ENCODE measurements at regions not wholly inside any gene's neighbourhood (a gene's known extent, or its start where the extent isn't known, plus 50 kb on each side); places are given as distances from the start of the nearest gene placed in this dataset.

DNA sequence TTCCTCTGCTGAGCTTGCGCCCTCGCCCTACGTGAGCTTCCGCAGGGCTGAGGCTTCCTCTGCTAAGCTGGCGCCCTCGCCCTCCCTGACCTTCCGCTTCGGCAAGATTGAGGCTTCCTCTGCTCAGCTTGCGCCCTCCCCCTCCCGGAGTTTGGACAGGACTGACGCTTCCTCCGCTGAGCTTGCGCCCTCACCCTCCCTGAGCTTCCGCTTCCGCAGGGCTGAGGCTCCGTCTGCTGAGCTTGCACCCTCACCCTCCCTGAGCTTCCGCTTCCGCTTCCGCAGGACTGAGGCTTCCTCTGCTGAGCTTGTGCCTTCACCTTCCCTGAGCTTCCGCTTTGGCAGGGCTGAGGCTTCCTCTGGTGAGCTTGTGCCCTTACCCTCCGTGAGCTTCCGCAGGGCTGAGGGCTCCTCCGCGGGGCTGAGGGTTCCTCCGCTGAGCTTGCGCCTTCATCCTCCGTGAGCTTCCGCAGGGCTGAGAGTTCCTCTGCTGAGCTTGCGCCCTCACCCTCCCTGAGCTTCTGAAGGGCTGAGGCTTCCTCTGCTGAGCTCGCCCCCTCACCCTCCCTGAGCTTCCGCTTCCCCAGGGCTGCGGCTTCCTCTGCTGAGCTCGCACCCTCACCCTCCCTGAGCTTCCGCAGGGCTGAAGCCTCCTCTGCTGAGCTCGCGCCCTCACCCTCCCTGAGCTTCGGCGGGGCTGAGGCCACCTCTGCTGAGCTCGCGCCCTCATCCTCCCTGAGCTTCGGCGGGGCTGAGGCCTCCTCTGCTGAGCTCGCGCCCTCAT, 753.6 kb upstream of the TPTE start:
- no peak for TF ChIP-seq EP300 (IDR thresholded peaks at IDR 0.05; ENCODE audit: borderline replicate concordance)
- TF ChIP-seq, protein P1, sequence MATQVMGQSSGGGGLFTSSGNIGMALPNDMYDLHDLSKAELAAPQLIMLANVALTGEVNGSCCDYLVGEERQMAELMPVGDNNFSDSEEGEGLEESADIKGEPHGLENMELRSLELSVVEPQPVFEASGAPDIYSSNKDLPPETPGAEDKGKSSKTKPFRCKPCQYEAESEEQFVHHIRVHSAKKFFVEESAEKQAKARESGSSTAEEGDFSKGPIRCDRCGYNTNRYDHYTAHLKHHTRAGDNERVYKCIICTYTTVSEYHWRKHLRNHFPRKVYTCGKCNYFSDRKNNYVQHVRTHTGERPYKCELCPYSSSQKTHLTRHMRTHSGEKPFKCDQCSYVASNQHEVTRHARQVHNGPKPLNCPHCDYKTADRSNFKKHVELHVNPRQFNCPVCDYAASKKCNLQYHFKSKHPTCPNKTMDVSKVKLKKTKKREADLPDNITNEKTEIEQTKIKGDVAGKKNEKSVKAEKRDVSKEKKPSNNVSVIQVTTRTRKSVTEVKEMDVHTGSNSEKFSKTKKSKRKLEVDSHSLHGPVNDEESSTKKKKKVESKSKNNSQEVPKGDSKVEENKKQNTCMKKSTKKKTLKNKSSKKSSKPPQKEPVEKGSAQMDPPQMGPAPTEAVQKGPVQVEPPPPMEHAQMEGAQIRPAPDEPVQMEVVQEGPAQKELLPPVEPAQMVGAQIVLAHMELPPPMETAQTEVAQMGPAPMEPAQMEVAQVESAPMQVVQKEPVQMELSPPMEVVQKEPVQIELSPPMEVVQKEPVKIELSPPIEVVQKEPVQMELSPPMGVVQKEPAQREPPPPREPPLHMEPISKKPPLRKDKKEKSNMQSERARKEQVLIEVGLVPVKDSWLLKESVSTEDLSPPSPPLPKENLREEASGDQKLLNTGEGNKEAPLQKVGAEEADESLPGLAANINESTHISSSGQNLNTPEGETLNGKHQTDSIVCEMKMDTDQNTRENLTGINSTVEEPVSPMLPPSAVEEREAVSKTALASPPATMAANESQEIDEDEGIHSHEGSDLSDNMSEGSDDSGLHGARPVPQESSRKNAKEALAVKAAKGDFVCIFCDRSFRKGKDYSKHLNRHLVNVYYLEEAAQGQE (IDR thresholded peaks at IDR 0.05; ENCODE audit: low read depth), result no peak
- TF ChIP-seq, protein P2, sequence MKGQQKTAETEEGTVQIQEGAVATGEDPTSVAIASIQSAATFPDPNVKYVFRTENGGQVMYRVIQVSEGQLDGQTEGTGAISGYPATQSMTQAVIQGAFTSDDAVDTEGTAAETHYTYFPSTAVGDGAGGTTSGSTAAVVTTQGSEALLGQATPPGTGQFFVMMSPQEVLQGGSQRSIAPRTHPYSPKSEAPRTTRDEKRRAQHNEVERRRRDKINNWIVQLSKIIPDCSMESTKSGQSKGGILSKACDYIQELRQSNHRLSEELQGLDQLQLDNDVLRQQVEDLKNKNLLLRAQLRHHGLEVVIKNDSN (IDR thresholded peaks at IDR 0.05), result no peak
- TF ChIP-seq TAF1 (IDR thresholded peaks at IDR 0.05; ENCODE audit: low read depth), result no peak
- TF ChIP-seq TCF12 (IDR thresholded peaks at IDR 0.05; ENCODE audit: low read depth), result no peak
- no peak for TF ChIP-seq YY1 (IDR thresholded peaks at IDR 0.05; ENCODE audit: low read depth)
- TF ChIP-seq, protein P3, sequence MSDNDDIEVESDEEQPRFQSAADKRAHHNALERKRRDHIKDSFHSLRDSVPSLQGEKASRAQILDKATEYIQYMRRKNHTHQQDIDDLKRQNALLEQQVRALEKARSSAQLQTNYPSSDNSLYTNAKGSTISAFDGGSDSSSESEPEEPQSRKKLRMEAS (IDR thresholded peaks at IDR 0.05), result no peak
- no peak for TF ChIP-seq CREB1 (IDR thresholded peaks at IDR 0.05; ENCODE audit: low read depth)
- TF ChIP-seq CEBPB (IDR thresholded peaks at IDR 0.05), result no peak
- no peak for TF ChIP-seq EGR1 (IDR thresholded peaks at IDR 0.05)

Measured in Ishikawa (cell line).